Sciatic nerve (tissue), 2 donors: ENCODE measurements at regions not wholly inside any gene's neighbourhood (a gene's known extent, or its start where the extent isn't known, plus 50 kb on each side); places are given as distances from the start of the nearest gene placed in this dataset.

Experiments
- ATAC-seq: fragments of 200-7000 bp; cut with Tn5 transposase; one replicate; pipeline ENCODE4 v1.9.1; 2020; ENCODE audit warnings: mild to moderate bottlenecking, moderate library complexity
- DNase-seq: peaks from one replicate; pipeline ENCODE4 v3.0.0-alpha.2; 2020; ENCODE audit warnings: low spot score
- intact Hi-C: fragments of 100-400 bp; cut with DNase I; formaldehyde crosslinking; loops from one replicate; pipeline ENCODE4 v1.14.2; 2022
- donor health status: DM: no; HTN: no; CAD: no.
- donor health status: DM: no; HTN: no; CAD: no.

DNA sequence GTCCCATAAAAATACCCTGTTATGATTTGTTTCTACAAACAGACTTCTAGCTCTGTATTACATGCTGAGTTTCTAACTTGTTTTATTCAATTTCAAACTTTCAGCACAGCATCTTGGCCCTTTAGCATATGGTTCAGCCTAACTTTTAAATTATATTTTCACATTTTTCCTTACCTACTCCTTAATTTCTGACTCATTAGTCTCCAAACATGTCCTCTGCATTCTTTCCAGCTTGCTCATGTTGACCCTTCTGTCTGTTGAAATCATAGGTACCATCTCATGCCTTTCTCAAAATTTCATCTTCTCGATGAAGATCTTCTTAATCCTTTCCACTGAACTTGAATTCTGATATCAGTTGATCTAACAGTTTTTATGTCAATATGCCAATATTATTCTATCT lies 200.9 kb upstream of the RIOK2 start:
- intact Hi-C loops = no loop called here
- ATAC-seq = no peak
- no peak for DNase-seq

DNA sequence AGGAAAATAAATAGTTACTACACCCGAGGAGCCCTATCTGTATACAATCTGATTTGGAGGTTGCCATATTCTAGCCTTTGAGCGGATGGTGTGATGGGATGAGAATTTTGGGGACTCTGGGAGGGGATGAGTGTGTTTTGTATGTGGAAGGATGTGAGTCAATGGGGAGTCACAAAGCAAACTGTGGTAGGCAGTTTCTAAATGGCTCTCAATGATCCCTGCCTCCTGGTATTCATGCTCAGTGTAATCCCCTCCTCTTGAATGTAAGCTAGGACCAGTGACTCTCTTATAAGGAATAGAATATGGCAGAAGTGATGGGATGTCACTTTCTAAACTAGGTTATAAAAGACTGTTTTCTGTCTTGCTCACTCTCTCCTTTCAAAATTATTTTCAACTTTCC lies 205.7 kb upstream of the RIOK2 start:
- ATAC-seq (no peak), DNase-seq (no peak)
- intact Hi-C loops = no loop called here

DNA sequence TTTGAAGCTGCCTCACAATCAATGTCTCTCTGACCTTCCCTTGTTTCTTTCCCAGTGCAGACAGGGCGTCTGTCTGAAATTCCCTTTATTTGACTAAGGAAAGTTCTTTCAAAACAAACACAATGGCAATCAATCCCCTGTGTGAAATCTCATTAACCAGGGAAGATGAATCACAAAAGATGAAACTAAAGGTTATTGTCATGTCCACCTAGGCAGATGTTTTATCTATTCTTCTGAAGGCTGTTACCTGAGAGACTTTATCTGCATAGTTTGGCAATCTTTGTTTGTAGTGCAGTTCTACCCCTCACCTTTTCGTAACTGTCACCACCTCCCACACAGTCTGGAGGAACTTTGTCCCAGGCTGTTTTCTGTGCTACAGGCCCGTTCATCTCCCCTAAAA lies 217.5 kb upstream of the RIOK2 start:
- DNase-seq = no peak
- intact Hi-C loops = no loop called here
- ATAC-seq = no peak

DNA sequence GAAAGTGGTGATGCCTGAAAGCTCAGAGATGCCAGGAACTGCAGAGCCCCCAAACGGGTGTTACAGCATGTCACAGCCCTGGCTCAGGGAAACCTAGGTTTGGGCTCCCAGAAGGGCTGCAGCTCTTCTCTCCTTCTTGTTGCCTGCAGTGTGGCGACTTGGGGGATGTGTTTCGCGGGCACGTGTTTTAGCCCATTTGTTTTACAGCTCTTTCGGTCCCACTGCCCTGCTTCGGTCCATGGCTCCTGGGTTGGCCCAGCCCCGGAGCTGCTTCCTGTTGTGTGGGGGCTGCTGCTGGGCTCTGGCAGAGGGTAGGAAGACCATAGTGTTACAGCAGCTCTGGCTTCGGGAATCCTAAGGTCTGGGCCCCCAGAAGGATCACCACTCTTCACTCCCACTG lies 222.9 kb upstream of the RIOK2 start:
- DNase-seq (no peak), ATAC-seq (no peak)
- intact Hi-C loops = loop anchor here (5.0 kb wide), 1 partner anchor 634 kb away; no protein-coding TSS in a partner anchor

DNA sequence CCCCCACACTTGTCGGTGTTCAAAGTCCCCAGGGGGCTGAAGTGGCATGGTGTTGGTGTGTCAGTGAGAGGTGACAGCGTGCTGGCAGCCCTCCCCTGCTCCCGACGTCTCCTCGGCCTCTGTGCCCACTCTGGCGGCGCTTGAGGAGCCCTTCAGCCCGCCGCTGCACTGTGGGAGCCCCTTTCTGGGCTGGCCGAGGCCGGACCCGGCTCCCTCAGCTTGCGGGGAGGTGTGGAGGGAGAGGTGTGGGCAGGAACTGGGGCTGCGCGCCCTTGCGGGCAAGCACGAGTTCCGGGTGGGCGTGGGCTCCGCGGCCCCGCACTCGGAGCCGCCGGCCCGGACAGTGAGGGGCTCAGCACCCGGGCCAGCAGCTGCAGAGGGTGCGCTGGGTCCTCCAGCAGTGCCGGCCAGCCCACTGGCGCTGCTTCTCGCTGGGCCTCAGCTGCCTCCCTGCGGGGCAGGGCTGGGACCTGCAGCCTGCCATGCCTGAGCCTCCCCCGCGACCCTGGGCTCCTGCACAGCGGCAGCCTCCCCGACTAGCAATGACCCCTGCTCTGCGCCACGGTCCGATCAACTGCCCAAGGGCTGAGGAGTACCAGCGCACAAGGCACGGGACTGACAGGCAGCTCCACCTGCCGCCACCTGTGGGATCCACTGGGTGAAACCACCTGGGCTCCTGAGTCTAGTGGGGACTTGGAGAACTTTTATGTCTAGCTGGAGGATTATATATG lies 224.1 kb upstream of the RIOK2 start:
- DNase-seq = no peak
- ATAC-seq = no peak
- intact Hi-C loops = loop anchor here (5.0 kb wide), 1 partner anchor 635 kb away; no protein-coding TSS in a partner anchor

DNA sequence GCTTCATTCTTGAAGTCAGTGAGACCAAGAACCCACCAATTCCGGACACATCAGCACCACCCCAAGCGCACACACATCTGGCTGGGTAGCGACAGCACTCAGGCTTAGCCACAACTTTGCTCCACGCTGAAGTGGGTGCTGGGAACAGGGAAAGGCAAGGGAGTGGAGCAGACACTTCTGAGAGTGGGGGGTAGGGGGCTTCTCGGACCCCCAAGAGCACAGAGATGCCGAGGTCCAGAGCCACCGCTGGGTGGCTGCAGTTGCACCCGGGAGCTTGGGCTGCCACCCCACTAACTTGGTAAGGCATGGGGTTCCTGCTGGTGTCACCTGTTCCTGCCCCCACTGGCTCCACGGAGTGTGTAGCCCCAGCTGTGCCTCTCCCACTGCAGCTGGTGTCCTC lies 225.3 kb upstream of the RIOK2 start:
- intact Hi-C loops = loop anchor here (5.0 kb wide), 1 partner anchor 636 kb away; no protein-coding TSS in a partner anchor
- ATAC-seq = no peak

DNA sequence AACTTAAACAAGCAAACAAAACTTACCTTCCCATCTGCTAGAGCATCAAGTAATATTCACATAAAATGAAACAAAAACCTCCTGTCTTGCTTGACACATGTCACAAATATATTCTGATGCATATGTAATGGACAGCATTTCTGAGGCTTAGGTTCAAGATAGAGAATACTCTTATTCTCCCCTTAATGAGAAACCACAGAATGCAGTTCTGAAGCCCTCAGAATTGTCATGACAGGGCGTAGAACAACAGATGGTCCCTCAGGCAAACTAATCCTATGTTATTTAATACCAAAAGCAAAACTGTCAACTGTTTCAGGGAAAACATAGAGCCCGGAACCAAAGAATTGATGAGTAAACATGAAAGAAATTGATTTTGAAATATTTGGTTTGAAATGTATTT lies 229.9 kb upstream of the RIOK2 start:
- ATAC-seq = no peak
- no peak for DNase-seq

More for the DNA sequence above, 225.3 kb upstream of the RIOK2 start:
- DNase-seq = no peak

DNA sequence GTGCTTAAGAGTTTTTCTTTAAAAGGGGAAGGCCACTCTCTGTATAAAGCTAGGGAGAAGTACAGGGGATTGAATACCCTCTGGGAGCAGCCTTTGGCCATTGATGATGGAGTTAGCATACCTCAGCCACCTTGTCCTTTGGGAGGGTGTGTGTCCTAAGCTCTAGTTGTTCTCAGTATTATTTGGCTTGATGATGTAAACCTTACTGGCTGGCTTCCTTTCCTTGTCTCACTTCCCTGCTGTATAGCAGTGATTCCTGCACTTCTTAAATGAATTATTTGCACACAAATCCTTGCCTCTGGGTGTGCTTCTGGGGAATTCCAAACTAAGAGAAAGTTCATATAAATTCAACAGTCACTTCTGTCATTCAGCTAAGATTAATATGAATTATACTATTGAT lies 234.9 kb upstream of the RIOK2 start:
- intact Hi-C loops = no loop called here
- DNase-seq (no peak), ATAC-seq (no peak)

More for the DNA sequence above, 229.9 kb upstream of the RIOK2 start:
- intact Hi-C loops = no loop called here

DNA sequence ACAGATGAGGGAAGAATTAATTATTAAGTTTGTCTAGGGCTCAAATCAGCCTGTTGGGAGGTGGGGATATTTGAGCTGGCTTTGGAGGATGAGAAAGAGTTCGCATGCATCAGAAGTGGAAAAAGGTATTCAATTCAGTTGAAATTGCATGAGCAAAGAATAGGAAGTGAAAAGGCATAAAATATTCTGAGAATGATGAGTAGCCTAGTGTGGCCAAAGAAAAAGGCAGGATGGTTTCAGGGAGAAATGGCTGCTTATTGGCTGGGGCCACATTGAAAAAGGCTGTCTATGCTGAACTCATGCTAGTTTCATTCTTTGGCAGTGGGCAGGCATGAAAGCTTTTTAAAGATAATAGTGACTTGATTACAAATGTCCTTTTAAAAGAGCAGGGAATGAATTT lies 235.4 kb upstream of the RIOK2 start:
- DNase-seq (no peak), ATAC-seq (no peak)
- intact Hi-C loops = no loop called here

DNA sequence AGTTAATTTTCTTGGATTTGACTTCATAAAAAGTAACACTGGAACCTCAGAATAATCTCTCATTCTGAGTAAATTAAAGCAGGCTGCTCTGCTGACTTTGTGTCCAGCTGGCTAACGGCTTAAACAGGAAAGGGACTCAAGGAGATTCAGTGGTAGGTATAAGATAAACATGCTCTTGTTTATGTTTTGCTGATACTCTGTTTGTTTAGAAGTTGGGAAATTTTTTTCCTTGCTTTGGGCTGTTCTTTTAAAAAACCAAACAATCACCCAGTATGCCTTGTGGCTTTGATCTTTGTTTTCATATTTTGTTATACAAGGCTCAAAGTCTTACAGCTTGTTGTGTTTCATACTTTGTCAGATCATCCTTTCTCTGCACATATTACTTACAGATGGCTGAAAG lies 237.6 kb upstream of the RIOK2 start:
- intact Hi-C loops = no loop called here
- no peak for DNase-seq
- ATAC-seq = peak; percentile 30

DNA sequence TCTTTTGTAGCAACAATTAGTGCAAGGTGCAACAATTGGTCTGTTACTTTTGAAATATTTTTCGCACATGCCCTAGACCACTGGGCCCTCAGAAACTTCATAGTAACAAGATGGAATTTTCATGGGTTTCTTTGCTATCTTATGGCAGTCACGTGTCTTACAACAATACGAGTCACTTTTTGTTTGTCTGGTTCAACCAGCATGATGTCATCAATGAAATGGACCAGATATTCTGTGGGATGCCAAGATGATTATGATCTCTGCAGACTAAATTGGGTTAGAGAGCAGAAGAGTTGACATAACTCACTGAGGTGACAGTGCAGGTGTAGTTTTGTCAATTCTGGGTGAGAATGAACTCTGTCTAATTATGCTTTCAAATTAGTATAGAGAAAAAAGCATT lies 239.6 kb upstream of the RIOK2 start:
- intact Hi-C loops = no loop called here
- no peak for ATAC-seq
- DNase-seq = no peak

DNA sequence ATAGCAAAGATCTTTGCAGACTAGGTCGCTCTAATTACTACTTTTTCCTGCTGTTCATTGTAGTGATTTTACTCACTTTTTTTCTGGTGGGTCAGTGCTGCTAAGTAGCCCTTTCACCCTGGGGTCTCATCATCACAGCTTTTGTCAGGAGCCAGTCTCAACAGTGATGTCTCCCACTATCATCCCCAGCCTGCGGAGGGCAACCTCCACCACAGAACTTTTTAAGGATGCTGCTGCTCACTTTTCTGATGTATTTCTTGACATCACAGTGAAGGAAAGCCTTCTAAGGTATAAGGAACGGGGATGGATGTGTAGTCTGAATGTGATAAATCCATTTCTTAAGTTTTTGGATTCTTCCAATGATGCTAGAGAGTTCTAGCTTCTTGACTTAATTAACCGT lies 242.5 kb upstream of the RIOK2 start:
- intact Hi-C loops = no loop called here
- DNase-seq (no peak), ATAC-seq (no peak)

DNA sequence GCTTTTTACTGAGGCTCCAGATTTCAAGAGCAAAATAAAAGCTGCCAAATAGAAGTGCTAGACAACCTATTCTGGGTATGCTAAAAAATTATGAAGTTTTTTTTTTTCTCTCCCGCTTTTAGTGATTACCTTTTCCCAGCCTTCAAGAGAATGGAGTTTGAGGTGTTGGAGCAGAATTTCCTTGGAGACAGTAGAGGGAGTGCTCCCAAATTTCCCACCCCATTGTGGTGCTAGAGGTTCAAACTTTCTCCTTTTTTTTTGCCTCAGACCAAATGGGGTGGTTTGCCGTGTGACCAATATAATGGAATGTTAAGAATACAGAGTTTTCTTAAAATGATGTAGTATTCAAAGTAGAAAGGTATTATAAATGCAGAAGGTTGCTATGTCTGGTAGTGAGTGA lies 244.2 kb upstream of the RIOK2 start:
- intact Hi-C loops = no loop called here
- ATAC-seq (no peak), DNase-seq (no peak)

DNA sequence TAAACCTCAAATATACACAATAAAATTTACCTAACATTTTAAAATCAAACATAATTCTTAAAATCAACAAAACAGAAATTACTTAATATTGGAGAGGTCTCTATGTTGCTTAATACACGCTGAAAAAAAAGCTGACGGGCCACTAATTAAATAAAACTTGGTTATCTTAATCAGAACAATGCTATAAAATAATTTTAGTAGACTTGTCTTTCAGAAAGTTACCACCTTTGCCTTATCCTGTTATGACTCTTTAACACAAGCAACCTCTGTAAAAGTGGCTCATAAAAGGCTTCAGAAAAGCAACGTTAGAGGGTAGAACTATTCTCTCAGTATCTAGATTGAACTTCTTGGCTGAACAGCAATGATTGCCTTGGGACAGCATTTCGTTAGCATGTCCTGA lies 251.0 kb upstream of the RIOK2 start:
- intact Hi-C loops = no loop called here
- DNase-seq (no peak), ATAC-seq (no peak)

DNA sequence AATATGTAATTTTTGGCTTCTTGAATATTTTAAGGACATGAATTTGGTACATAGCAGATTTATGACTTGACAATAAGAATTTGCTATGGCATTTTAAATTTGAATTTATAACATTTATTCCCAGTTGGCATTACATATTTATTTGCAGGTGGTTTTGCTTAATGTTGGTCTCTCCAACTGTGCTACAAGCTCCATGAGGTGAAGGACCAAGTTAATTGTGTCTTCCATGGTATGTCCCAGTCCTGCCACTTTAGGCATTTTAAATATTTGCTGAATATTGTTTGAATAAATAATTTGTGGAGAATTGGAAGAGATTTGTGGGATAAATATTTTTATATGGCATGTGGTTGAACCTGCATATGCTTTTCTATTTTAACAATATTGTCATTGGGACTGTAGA lies 253.4 kb upstream of the RIOK2 start:
- ATAC-seq = no peak
- intact Hi-C loops = no loop called here
- no peak for DNase-seq

DNA sequence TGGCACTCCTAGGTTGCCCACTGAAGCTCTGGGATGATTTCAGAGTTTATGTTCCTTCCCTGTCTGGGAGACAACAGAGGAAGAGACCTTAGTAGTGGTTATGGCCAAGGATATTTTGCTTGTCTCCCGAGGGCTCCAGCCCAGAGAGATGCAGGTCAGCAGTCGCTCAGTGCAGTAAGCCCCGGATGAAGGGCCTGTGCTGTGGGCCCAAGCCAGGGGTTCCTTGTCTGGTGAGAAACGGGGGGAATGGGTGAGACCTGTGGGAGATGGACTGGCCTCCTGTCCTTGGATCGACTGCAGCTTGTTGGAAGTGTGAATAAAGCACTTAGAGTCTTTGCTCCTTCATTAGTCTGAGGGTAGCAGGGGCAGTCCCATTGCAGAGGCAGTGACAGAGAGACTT lies 260.7 kb upstream of the RIOK2 start:
- DNase-seq (no peak), ATAC-seq (no peak)
- intact Hi-C loops = no loop called here

DNA sequence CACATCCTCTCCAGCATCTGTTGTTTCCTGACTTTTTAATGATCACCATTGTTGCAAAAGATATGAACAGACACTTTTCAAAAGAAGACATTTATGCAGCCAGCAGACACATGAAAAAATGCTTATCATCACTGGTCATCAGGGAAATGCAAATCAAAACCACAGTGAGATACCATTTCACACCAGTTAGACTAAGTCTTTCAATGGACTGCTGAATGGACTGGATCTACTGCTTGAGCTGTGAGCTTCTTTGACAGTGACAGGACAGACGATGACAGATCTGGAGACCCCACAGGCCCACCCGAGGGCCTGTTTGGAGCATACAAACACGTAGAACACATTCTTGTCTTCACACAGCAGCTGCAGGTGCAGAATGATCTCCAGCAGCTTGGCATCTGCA lies 266.1 kb upstream of the RIOK2 start:
- intact Hi-C loops = no loop called here
- ATAC-seq (no peak), DNase-seq (no peak)

DNA sequence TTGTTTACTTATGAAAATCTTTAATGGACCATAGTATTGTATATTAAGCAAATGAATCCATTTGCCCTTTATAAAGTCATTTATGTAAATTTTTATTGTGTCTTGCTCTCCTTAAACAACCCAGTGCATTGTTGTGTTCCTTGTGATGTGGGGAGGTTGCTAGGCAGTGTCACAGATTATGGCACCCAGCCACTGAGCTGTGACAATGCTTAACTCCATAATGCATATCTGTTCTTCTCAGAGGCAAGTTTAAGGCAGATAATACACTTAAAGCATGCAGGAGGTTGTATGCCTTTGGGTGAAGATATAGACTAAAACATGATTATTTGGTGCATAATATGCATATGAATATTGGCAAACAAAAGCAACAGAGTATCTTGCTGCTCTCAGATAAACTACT lies 269.6 kb upstream of the RIOK2 start:
- intact Hi-C loops = no loop called here
- ATAC-seq (peak; percentile 28), DNase-seq (no peak)

DNA sequence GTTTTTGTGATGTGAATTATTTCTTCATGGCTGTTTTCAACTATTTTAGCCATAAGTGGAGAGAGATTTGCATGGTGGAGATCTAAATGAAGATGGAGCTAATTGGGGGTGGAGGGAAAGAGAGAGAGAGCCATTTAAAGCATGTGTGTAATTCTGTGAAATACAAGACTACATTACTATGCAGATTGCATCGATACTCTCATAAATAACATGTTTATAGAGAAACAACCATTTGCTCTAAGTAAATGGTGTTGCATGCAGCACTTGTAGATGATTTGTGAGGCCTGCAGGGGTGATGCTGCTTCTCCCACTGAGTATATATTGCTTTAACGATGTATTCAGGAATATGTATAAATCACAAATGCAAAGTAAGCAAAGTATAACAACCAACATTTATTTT lies 270.2 kb upstream of the RIOK2 start:
- ATAC-seq (no peak), DNase-seq (no peak)
- intact Hi-C loops = no loop called here

DNA sequence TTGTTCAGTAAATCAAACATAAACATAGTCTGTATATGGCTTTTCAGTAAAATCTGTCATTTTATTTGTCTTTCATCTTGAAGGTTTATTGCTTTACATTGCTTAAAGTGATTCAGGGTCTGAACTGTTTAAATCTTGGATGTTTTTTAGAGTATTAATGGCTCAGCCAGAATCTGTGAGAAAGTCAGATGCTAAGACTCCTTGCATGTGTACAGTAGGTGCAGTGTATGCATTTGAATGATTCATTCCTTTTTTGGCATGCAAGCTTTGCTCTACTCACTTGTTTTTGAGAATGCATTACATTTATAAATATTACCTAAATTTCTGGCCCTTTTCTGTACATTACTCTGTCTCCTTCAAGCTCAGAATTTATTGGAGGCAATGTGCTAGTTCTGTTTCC lies 271.0 kb upstream of the RIOK2 start:
- intact Hi-C loops = no loop called here
- DNase-seq (no peak), ATAC-seq (no peak)

DNA sequence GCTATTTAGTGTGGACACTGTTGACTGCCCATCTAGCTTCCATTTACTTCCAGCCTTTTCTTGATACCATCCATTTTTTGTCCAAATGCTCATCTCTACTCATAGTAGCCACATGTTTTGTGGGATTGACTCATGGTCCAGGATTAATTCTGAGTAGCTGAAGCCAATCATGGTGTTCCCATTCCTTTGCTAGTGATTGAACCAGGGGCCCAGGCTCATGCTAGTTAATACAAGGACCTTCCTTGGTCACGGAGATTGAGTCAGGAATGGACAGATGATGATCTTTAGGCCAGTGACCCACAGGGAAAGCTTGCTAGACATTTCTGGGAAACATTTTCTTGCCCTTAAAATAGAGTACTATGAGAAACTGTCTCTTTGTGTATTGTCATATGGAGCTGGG lies 272.9 kb upstream of the RIOK2 start:
- DNase-seq = no peak
- intact Hi-C loops = no loop called here
- ATAC-seq = no peak
